ENCODE measurements at regions not wholly inside any gene's neighbourhood (a gene's known extent, or its start where the extent isn't known, plus 50 kb on each side); places are given as distances from the start of the nearest gene placed in this dataset.

- H3K4me1 Mint-ChIP-seq (ENCODE audit: low read depth): no peaks in the 10 kb centered on the region
- no peak for TF ChIP-seq CTCF (IDR thresholded peaks at IDR 0.05)
- no peak overlapping the region for H3K27ac Mint-ChIP-seq (ENCODE audit: unreplicated experiment)
- DNase-seq (ENCODE audit: low spot score): no peak
- no peak overlapping the region for H3K4me3 Mint-ChIP-seq (ENCODE audit: unreplicated experiment)
- H3K27me3 Mint-ChIP-seq (ENCODE audit: low read depth): no peaks in the 10 kb centered on the region
- H3K36me3 Mint-ChIP-seq (ENCODE audit: low read depth): no peaks in the 10 kb centered on the region
- no peaks in the 10 kb centered on the region for H3K9me3 Mint-ChIP-seq (ENCODE audit: low read depth)
These were observed 576.9 kb downstream of the CMPK2 start for GRCh38 chr2:6288791-6289190.

GRCh38 chr2:6290217-6291015, 575.3 kb downstream of the CMPK2 start:
- Mint-ChIP-seq H3K9me3 (ENCODE audit: low read depth) (peaks cover 2% of the 10 kb centered on the region), H3K27ac (ENCODE audit: unreplicated experiment) (no peak overlapping the region), H3K27me3 (ENCODE audit: low read depth) (no peaks in the 10 kb centered on the region), H3K4me3 (ENCODE audit: unreplicated experiment) (no peak overlapping the region), H3K36me3 (ENCODE audit: low read depth) (no peaks in the 10 kb centered on the region), H3K4me1 (ENCODE audit: low read depth) (no peaks in the 10 kb centered on the region)
- TF ChIP-seq CTCF (IDR thresholded peaks at IDR 0.05): no peak
- no peak for DNase-seq (ENCODE audit: low spot score)

GRCh38 chr2:6294791-6295190, 570.9 kb downstream of the CMPK2 start:
- no peaks in the 10 kb centered on the region for H3K36me3 Mint-ChIP-seq (ENCODE audit: low read depth)
- no peaks in the 10 kb centered on the region for H3K4me1 Mint-ChIP-seq (ENCODE audit: low read depth)
- no peak for TF ChIP-seq CTCF (IDR thresholded peaks at IDR 0.05)
- no peak for DNase-seq (ENCODE audit: low spot score)
- H3K4me3 Mint-ChIP-seq (ENCODE audit: unreplicated experiment): no peak overlapping the region
- no peaks in the 10 kb centered on the region for H3K27me3 Mint-ChIP-seq (ENCODE audit: low read depth)
- no peak overlapping the region for H3K27ac Mint-ChIP-seq (ENCODE audit: unreplicated experiment)
- H3K9me3 Mint-ChIP-seq (ENCODE audit: low read depth): peaks cover 2% of the 10 kb centered on the region

GRCh38 chr2:6297238-6297637, 568.5 kb downstream of the CMPK2 start:
- no peak for TF ChIP-seq CTCF (IDR thresholded peaks at IDR 0.05)
- Mint-ChIP-seq H3K9me3 (ENCODE audit: low read depth) (peaks cover 2% of the 10 kb centered on the region), H3K4me1 (ENCODE audit: low read depth) (no peaks in the 10 kb centered on the region), H3K36me3 (ENCODE audit: low read depth) (no peaks in the 10 kb centered on the region), H3K27ac (ENCODE audit: unreplicated experiment) (no peak overlapping the region), H3K4me3 (ENCODE audit: unreplicated experiment) (no peak overlapping the region), H3K27me3 (ENCODE audit: low read depth) (no peaks in the 10 kb centered on the region)
- DNase-seq (ENCODE audit: low spot score): no peak

GRCh38 chr2:6301426-6301825, 564.3 kb downstream of the CMPK2 start:
- TF ChIP-seq CTCF (IDR thresholded peaks at IDR 0.05): no peak
- H3K36me3 Mint-ChIP-seq (ENCODE audit: low read depth): no peaks in the 10 kb centered on the region
- no peaks in the 10 kb centered on the region for H3K4me1 Mint-ChIP-seq (ENCODE audit: low read depth)
- H3K4me3 Mint-ChIP-seq (ENCODE audit: unreplicated experiment): no peak overlapping the region
- no peaks in the 10 kb centered on the region for H3K9me3 Mint-ChIP-seq (ENCODE audit: low read depth)
- no peak overlapping the region for H3K27ac Mint-ChIP-seq (ENCODE audit: unreplicated experiment)
- H3K27me3 Mint-ChIP-seq (ENCODE audit: low read depth): no peaks in the 10 kb centered on the region
- no peak for DNase-seq (ENCODE audit: low spot score)

Measured in chondrocyte (in vitro differentiated cells).